Spleen (tissue), 11 donors: ENCODE measurements at regions not wholly inside any gene's neighbourhood (a gene's known extent, or its start where the extent isn't known, plus 50 kb on each side); places are given as distances from the start of the nearest gene placed in this dataset.

Experiments used
- DNase-seq: peaks from one replicate; pipeline ENCODE4 v3.0.0-alpha.2; 2020
- H3K27ac ChIP-seq, 8 donors: fragments of 200-600 bp; sonication (generic) in 7 of 8; 1 replicate in 4 of 8; 2 replicates in 4 of 8; pipeline versions ENCODE4 v1.5.0 to v1.8.0; 2016 to 2021; ENCODE audit warnings: inconsistent platforms in 4 of 8, mild to moderate bottlenecking in 4 of 8, moderate library complexity in 1 of 8
- H3K27me3 ChIP-seq, 7 donors: fragments of 200-600 bp; sonication (generic) in 6 of 7; replicated peaks in 1 of 7; 1 replicate in 4 of 7; 2 replicates in 3 of 7; pipeline versions ENCODE4 v1.5.0 to v1.8.0; 2016 to 2021; ENCODE audit warnings: inconsistent platforms in 3 of 7, mild to moderate bottlenecking in 1 of 7
- H3K36me3 ChIP-seq, 6 donors: fragments of 200-600 bp; sonication (generic) in 5 of 6; 1 replicate in 4 of 6; 2 replicates in 2 of 6; pipeline versions ENCODE4 v1.5.0 to v1.8.0; 2016 to 2021; ENCODE audit warnings: inconsistent platforms in 2 of 6
- H3K4me1 ChIP-seq, 6 donors: fragments of 200-600 bp; sonication (generic) in 5 of 6; 1 replicate in 3 of 6; 2 replicates in 3 of 6; pipeline versions ENCODE4 v1.5.0 to v1.8.0; 2016 to 2021; ENCODE audit warnings: inconsistent platforms in 3 of 6
- H3K4me3 ChIP-seq, 8 donors: fragments of 200-600 bp; sonication (generic) in 7 of 8; 1 replicate in 4 of 8; 2 replicates in 4 of 8; pipeline versions ENCODE4 v1.5.0 to v1.8.0; 2016 to 2021; ENCODE audit warnings: inconsistent platforms in 4 of 8, mild to moderate bottlenecking in 4 of 8, moderate library complexity in 2 of 8
- H3K9me3 ChIP-seq, 8 donors: fragments of 200-600 bp; sonication (generic) in 7 of 8; 1 replicate in 4 of 8; 2 replicates in 4 of 8; pipeline versions ENCODE4 v1.5.0 to v1.8.0; 2016 to 2021; ENCODE audit warnings: inconsistent platforms in 4 of 8
- POLR2A ChIP-seq, 3 donors: fragments of 450-650 bp; IDR thresholded peaks; one replicate each; pipeline ENCODE4 v1.5.1; 2017; ENCODE audit warnings: antibody characterized with exemption in 3 of 3, mild to moderate bottlenecking in 1 of 3
- POLR2AphosphoS5 ChIP-seq, 3 donors: sonication (generic); formaldehyde crosslinking; IDR thresholded peaks; one replicate each; pipeline ENCODE4 v1.5.1; 2017; ENCODE audit warnings: antibody characterized with exemption in 3 of 3
- WGBS, 5 donors: extraction: QIAGEN DNeasy Blood & Tissue Kit in 3 of 5; methylation state at CpG; one replicate each; pipeline versions ENCODE4 v1.1.5 to v1.1.7; 2013 to 2018; 5-methylcytosine and 5-hydroxymethylcytosine counted together
- intact Hi-C: fragments of 100-400 bp; cut with DNase I; formaldehyde crosslinking; loops from one replicate; pipeline ENCODE4 v1.15.0; 2023; ENCODE audit warnings: low total_unique reads
- TF ChIP-seq, protein P1 (sequence below), 11 experiments: fragments of 200-600 bp in 7 of 11; fragments of 450-650 bp in 4 of 11; sonication (generic) in 4 of 11; IDR thresholded peaks in 8 of 11; conservative IDR thresholded peaks in 3 of 11; 1 replicate in 7 of 11; 2 replicates in 4 of 11; pipeline versions ENCODE4 v1.4.0 to v1.8.0; 2016 to 2021; ENCODE audit warnings: antibody characterized with exemption in 11 of 11, inconsistent platforms in 4 of 11, mild to moderate bottlenecking in 1 of 11
- donor health status: healthy with polysubstance abuse.
- donor health status: DM: no; HTN: no; CAD: no; lungs with moderate emphysema.
- donor health status: DM: no; HTN: no; CAD: no.
- donor health status: Bipolar disorder and iron deficiency.
- donor health status: healthy.
- donor health status: DM: no; HTN: no; CAD: no.
- donor health status: DM: yes; HTN: yes; CAD: no.

DNA sequence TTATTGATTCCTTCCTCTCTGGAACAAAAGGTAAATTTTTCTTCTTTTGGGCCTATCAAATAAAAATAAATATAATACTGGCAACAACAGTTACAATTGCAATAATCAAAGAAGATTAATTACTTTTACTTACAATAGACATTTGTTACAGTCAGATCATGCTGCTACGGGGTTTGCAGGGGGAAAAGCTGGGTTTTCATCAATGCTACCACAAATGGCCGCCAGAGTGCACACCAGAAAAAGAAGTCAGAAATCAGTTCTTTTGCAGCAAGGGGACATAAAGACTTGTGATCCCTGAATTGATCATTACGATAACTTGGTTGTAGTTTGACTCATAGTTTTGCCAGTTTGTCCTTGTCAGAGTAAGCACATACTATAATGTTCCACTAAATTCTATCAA is 714.5 kb upstream of the EYS start:
- 45 to 49% (median 49%) methylated on average over 3 of the region's 3 CpGs for WGBS, 5 donors
- intact Hi-C loops = no loop called here
- peaks cover 0 to 22% (median 14%) of the 10 kb centered on the region in 8 donors for H3K9me3 ChIP-seq
- H3K4me1 ChIP-seq = no peaks in the 10 kb centered on the region
- H3K36me3 ChIP-seq = no peaks in the 10 kb centered on the region
- TF ChIP-seq, protein P1, sequence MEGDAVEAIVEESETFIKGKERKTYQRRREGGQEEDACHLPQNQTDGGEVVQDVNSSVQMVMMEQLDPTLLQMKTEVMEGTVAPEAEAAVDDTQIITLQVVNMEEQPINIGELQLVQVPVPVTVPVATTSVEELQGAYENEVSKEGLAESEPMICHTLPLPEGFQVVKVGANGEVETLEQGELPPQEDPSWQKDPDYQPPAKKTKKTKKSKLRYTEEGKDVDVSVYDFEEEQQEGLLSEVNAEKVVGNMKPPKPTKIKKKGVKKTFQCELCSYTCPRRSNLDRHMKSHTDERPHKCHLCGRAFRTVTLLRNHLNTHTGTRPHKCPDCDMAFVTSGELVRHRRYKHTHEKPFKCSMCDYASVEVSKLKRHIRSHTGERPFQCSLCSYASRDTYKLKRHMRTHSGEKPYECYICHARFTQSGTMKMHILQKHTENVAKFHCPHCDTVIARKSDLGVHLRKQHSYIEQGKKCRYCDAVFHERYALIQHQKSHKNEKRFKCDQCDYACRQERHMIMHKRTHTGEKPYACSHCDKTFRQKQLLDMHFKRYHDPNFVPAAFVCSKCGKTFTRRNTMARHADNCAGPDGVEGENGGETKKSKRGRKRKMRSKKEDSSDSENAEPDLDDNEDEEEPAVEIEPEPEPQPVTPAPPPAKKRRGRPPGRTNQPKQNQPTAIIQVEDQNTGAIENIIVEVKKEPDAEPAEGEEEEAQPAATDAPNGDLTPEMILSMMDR (IDR thresholded peaks at IDR 0.05 in 8 of 11, conservative IDR thresholded peaks at IDR 0.05 in 3 of 11) = no peak
- TF ChIP-seq POLR2AphosphoS5 (IDR thresholded peaks at IDR 0.05) = no peak
- no peak for TF ChIP-seq POLR2A (IDR thresholded peaks at IDR 0.05)
- no peak overlapping the region for H3K27ac ChIP-seq
- H3K27me3 ChIP-seq = no peaks in the 10 kb centered on the region
- H3K4me3 ChIP-seq = no peak overlapping the region
- DNase-seq = no peak

DNA sequence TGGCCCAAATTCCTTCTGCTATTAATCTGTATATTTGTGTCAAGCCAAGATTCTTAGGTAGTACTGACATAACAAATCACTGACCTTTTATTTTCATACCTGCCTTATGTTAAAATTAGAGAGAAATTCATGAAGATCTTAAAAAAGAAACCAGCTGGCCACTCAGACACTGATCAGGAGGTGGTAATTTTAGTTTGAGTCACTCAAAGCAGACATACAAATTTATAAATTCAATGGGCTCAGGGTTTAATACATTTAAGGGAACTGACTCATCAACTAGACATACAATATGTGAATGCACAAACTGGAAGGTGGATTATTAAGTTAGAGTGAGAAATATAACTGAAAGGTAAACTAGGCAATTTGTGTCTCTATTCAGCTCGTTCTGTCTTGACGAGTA is 711.9 kb upstream of the EYS start:
- Histone ChIP-seq H3K27me3 (no peaks in the 10 kb centered on the region), H3K9me3 (peaks cover 0 to 6% (median 1%) of the 10 kb centered on the region in 8 donors), H3K36me3 (no peaks in the 10 kb centered on the region), H3K4me3 (no peak overlapping the region), H3K27ac (no peak overlapping the region), H3K4me1 (no peaks in the 10 kb centered on the region)
- WGBS, 5 donors = 79 to 90% (median 85%) methylated on average over 2 of the region's 2 CpGs
- intact Hi-C loops = no loop called here
- DNase-seq = no peak
- TF ChIP-seq POLR2AphosphoS5 (IDR thresholded peaks at IDR 0.05) (no peak), POLR2A (IDR thresholded peaks at IDR 0.05) (no peak)
- TF ChIP-seq, protein P1 (IDR thresholded peaks at IDR 0.05 in 8 of 11, conservative IDR thresholded peaks at IDR 0.05 in 3 of 11) = no peak

DNA sequence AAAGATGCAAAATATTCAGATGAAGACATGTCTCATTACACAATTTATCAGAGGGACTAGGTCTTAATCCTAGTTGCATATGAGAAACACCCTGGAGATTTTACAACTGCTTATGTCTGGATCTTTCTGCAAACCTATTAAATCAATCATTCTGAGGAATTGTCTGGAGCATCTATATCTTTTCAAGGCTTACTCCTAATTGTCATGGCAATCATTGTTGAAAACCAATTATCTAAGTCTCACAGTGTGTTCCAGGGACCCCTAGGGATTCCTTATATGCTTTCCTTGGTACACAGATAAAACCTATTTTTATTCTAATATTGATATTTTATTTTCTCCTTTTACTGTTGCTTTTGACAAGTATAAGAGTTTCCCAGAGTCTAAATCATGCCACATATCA is 696.9 kb upstream of the EYS start:
- no peak for DNase-seq
- no peaks in the 10 kb centered on the region for H3K27me3 ChIP-seq
- H3K9me3 ChIP-seq = peaks cover 0 to 5% (median 0%) of the 10 kb centered on the region in 8 donors
- no peak overlapping the region for H3K4me3 ChIP-seq
- no peaks in the 10 kb centered on the region for H3K4me1 ChIP-seq
- TF ChIP-seq, protein P1 (IDR thresholded peaks at IDR 0.05 in 8 of 11, conservative IDR thresholded peaks at IDR 0.05 in 3 of 11) = no peak
- TF ChIP-seq POLR2AphosphoS5 (IDR thresholded peaks at IDR 0.05) = no peak
- TF ChIP-seq POLR2A (IDR thresholded peaks at IDR 0.05) = no peak
- intact Hi-C loops = no loop called here
- H3K36me3 ChIP-seq = no peaks in the 10 kb centered on the region
- H3K27ac ChIP-seq = no peak overlapping the region

DNA sequence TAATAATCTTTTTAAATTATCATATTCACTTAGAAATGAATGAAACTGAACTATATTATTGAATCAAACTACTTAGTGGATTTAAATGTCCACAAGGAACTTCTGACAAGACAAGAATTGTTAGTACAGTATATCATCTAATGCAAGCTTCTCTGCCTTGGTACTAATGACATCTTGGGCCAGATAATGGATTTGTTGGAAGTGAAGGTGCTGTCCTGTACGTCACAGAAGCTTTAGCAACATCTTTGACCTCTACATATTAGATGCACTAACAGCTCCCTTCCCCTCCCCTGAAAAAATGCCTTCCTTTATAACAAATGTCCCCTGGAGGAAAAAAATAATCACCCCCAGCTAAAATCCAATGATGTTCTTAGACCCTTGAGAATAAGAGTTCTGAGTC is 695.8 kb upstream of the EYS start:
- no peaks in the 10 kb centered on the region for H3K4me1 ChIP-seq
- H3K36me3 ChIP-seq = no peaks in the 10 kb centered on the region
- H3K27ac ChIP-seq = no peak overlapping the region
- TF ChIP-seq, protein P1 (IDR thresholded peaks at IDR 0.05 in 8 of 11, conservative IDR thresholded peaks at IDR 0.05 in 3 of 11) = no peak
- TF ChIP-seq POLR2AphosphoS5 (IDR thresholded peaks at IDR 0.05) (no peak), POLR2A (IDR thresholded peaks at IDR 0.05) (no peak)
- no peak overlapping the region for H3K4me3 ChIP-seq
- no peaks in the 10 kb centered on the region for H3K27me3 ChIP-seq
- no peak for DNase-seq
- intact Hi-C loops = no loop called here
- H3K9me3 ChIP-seq = peaks cover 0 to 5% (median 0%) of the 10 kb centered on the region in 8 donors
- 50 to 79% (median 62%) methylated on average over 1 of the region's 1 CpG for WGBS, 5 donors
